ENCODE measurements at regions not wholly inside any gene's neighbourhood (a gene's known extent, or its start where the extent isn't known, plus 50 kb on each side); places are given as distances from the start of the nearest gene placed in this dataset.

- no peak overlapping the region for H2AFZ ChIP-seq (ENCODE audit: control insufficient read depth, low read depth, low read length)
- H3K4me3 ChIP-seq = no peak overlapping the region
- no peaks in the 10 kb centered on the region for H4K20me1 ChIP-seq (ENCODE audit: control insufficient read depth, insufficient read depth)
- H3K9me3 ChIP-seq (replicated peaks; ENCODE audit: control insufficient read depth, insufficient read depth, low read length) = no peaks in the 10 kb centered on the region
- intact Hi-C loops (cut with micrococcal nuclease; ENCODE audit: unreplicated experiment) = no loop called here
- H3K27me3 ChIP-seq (replicated peaks in 1 of 2; ENCODE audit: control insufficient read depth in 2 of 2, insufficient read depth in 2 of 2, low read length in 1 of 2) = no peaks in the 10 kb centered on the region
- RAD21 ChIA-PET (ENCODE audit: unreplicated experiment) = no interaction called here
- no peaks in the 10 kb centered on the region for H3K36me3 ChIP-seq (ENCODE audit: control insufficient read depth in 2 of 2, insufficient read depth in 2 of 2, low read length in 1 of 2)
- TF ChIP-seq ASH2L (IDR thresholded peaks at IDR 0.05; ENCODE audit: borderline replicate concordance, low read depth) = no peak
- no peak for TF ChIP-seq ZBTB11 (CRISPR knock-in tag; IDR thresholded peaks at IDR 0.05)
- TF ChIP-seq CREM (IDR thresholded peaks at IDR 0.05; ENCODE audit: low read depth) = no peak
- no peak for TF ChIP-seq CBX5 (IDR thresholded peaks at IDR 0.05; ENCODE audit: low read depth)
- no peak for TF ChIP-seq SIN3A (IDR thresholded peaks at IDR 0.05; ENCODE audit: low read depth, low read length)
- no peak for TF ChIP-seq ZBED1 (IDR thresholded peaks at IDR 0.05; ENCODE audit: borderline replicate concordance)
- TF ChIP-seq ZBTB33 (IDR thresholded peaks at IDR 0.05) = no peak
- TF ChIP-seq IRF5 (IDR thresholded peaks at IDR 0.05; ENCODE audit: borderline replicate concordance) = no peak
- no peak for TF ChIP-seq SMAD5 (IDR thresholded peaks at IDR 0.05; ENCODE audit: low read depth)
- no peak for TF ChIP-seq GATAD2B (conservative IDR thresholded peaks at IDR 0.05; ENCODE audit: low read depth)
- TF ChIP-seq ZBTB4 (CRISPR knock-in tag; IDR thresholded peaks at IDR 0.05) = no peak
- no peak for TF ChIP-seq ZNF217 (IDR thresholded peaks at IDR 0.05)
- no peak for TF ChIP-seq ATF3 (IDR thresholded peaks at IDR 0.05; ENCODE audit: borderline replicate concordance, extremely low read depth, low read depth, low read length)
- TF ChIP-seq DPF2 (IDR thresholded peaks at IDR 0.05) = no peak
- TF ChIP-seq RAD21 (IDR thresholded peaks at IDR 0.05; ENCODE audit: insufficient read depth, low read depth, low read length) = no peak
- TF ChIP-seq ZZZ3 (IDR thresholded peaks at IDR 0.05; ENCODE audit: control insufficient read depth, insufficient read length, low read depth) = no peak
- CTCF ChIA-PET = no interaction called here
- POLR2A ChIA-PET = no interaction called here
- no peak overlapping the region for H3K9ac ChIP-seq (ENCODE audit: control insufficient read depth, insufficient read depth, low read length)
- no peak for FAIRE-seq
- SMC1A ChIA-PET (ENCODE audit: uncharacterized antibody, unreplicated experiment) = no interaction called here
- in situ Hi-C loops (cut with MboI) = no loop called here
- WGBS (ENCODE audit: insufficient coverage, insufficient replicate concordance, low lambda C conversion rate, missing lambda C conversion rate) = 47% methylated on average over 4 of the region's 4 CpGs
- H3K4me2 ChIP-seq (ENCODE audit: control insufficient read depth, insufficient read depth) = no peak overlapping the region
- H3K27ac ChIP-seq (ENCODE audit: control insufficient read depth, insufficient read depth) = no peak overlapping the region
- ATAC-seq = no peak
- DNase-seq (ENCODE audit: low read depth, low spot score) = no peak
- BruUV-seq (replicated peaks) = no TSS peak
- no peaks in the 10 kb centered on the region for H3K79me2 ChIP-seq (ENCODE audit: control insufficient read depth, insufficient read depth, low read length)
- no peaks in the 10 kb centered on the region for H3K4me1 ChIP-seq (ENCODE audit: control insufficient read depth, insufficient read depth, low read length)
Measured at GRCh38 chr4:84100071-84100470, 399.0 kb downstream of the NKX6-1 start.
